ENCODE measurements at regions not wholly inside any gene's neighbourhood (a gene's known extent, or its start where the extent isn't known, plus 50 kb on each side); places are given as distances from the start of the nearest gene placed in this dataset.

DNA sequence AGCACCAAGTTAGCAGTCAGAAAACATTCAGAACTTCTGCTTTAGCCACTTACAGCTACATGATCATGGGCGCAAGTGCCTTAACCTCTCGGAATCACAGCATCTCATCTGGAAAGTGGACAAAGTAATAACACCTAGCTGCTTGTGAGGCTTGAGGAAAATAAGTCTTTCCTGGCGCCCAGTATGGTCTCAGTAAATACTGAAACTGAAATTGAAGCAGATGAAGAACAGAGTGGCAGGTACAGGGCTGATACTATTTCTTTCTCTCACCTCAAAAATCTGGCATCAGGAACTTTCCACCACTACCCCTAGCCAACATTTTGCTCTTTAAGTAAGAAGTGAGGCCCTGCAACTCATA lies 129.7 kb upstream of the FUT8 start:
- no peak for TF ChIP-seq POLR2A (IDR thresholded peaks at IDR 0.05; ENCODE audit: low read depth, low read length)
- TF ChIP-seq TAF1 (IDR thresholded peaks at IDR 0.05; ENCODE audit: borderline replicate concordance, low read depth, low read length), result no peak
